Right atrium auricular region (tissue), 2 donors: ENCODE measurements at regions not wholly inside any gene's neighbourhood (a gene's known extent, or its start where the extent isn't known, plus 50 kb on each side); places are given as distances from the start of the nearest gene placed in this dataset.
"Not testable (repeated sequence)": the region's sequence is repeated elsewhere in the genome, so short reads cannot be mapped to it uniquely, and the experiment has no call there.

ENCODE experiments used
- DNase-seq: peaks from one replicate; pipeline ENCODE4 v3.0.0-alpha.2; 2019; ENCODE audit warnings: low spot score
- H3K27ac ChIP-seq, 2 donors: fragments of 200-600 bp; sonication (generic); 1 replicate in 1 of 2; 2 replicates in 1 of 2; pipeline ENCODE4 v1.5.1; 2016 to 2019
- H3K27me3 ChIP-seq, 2 donors: fragments of 200-600 bp; sonication (generic); one replicate each; pipeline versions ENCODE4 v1.5.1 to v1.6.0; 2017 to 2019
- H3K36me3 ChIP-seq: fragments of 200-600 bp; sonication (generic); one replicate; pipeline ENCODE4 v1.5.1; 2016
- H3K4me1 ChIP-seq, 2 donors: fragments of 200-600 bp; sonication (generic); one replicate each; pipeline versions ENCODE4 v1.5.1 to v1.6.0; 2017 to 2019
- H3K4me3 ChIP-seq, 2 donors: fragments of 200-600 bp; sonication (generic); 1 replicate in 1 of 2; 2 replicates in 1 of 2; pipeline ENCODE4 v1.5.1; 2017 to 2019; ENCODE audit warnings: mild to moderate bottlenecking in 1 of 2, moderate library complexity in 1 of 2
- H3K9me3 ChIP-seq, 2 donors: fragments of 200-600 bp; sonication (generic); one replicate each; pipeline ENCODE4 v1.5.1; 2019
- TF ChIP-seq, protein P1 (sequence below), 2 donors: fragments of 200-600 bp; sonication (generic); IDR thresholded peaks; one replicate each; pipeline ENCODE4 v1.5.1; 2019; ENCODE audit warnings: antibody characterized with exemption in 2 of 2

DNA sequence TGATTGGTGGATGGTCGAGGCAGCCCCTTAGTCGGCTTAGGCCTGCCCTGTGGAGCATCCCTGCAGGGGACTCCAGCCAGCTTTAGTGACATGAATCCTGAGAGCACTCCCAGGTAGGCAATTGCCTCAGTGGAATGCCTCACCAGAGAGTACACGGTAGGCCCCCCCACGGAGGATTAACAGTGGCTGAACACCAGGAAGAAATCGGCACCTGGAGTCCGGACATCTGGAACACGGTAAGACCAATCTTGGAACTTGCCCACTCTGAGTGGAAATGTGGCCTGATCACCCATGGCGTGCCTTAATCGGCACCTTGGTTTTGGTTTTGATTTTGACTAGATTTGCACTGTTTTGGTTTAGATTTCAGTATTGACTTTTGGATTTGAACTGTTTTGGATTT, 326.2 kb upstream of the NCKAP5 start:
- H3K4me3 ChIP-seq: no peak overlapping the region
- H3K36me3 ChIP-seq: no peaks in the 10 kb centered on the region
- H3K27me3 ChIP-seq: no peaks in the 10 kb centered on the region
- no peaks in the 10 kb centered on the region for H3K4me1 ChIP-seq
- TF ChIP-seq, protein P1, sequence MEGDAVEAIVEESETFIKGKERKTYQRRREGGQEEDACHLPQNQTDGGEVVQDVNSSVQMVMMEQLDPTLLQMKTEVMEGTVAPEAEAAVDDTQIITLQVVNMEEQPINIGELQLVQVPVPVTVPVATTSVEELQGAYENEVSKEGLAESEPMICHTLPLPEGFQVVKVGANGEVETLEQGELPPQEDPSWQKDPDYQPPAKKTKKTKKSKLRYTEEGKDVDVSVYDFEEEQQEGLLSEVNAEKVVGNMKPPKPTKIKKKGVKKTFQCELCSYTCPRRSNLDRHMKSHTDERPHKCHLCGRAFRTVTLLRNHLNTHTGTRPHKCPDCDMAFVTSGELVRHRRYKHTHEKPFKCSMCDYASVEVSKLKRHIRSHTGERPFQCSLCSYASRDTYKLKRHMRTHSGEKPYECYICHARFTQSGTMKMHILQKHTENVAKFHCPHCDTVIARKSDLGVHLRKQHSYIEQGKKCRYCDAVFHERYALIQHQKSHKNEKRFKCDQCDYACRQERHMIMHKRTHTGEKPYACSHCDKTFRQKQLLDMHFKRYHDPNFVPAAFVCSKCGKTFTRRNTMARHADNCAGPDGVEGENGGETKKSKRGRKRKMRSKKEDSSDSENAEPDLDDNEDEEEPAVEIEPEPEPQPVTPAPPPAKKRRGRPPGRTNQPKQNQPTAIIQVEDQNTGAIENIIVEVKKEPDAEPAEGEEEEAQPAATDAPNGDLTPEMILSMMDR (IDR thresholded peaks at IDR 0.05): no peak
- H3K27ac ChIP-seq: no peak overlapping the region
- H3K9me3 ChIP-seq: no peaks in the 10 kb centered on the region
- DNase-seq: no peak

DNA sequence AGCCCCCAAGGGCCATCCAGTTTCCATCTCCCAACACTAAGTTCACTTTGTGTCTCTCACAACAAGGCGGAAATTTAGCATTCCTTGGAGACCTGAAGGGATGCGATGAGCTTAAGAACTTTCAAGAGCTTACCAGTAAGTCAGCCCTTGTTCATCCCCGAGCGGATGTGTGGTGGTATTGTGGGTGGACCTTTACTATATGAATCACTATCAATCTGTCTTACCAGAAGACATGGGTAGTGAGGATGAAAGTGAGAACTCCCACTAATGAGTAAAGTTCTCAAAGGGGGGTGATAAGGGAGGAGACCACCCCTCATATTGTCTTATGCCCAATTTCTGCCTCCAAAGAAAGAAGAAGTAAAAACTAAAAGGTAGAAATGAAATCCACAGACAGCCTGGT, 329.6 kb upstream of the NCKAP5 start:
- not testable (repeated sequence) for H3K4me3 ChIP-seq, H3K27ac ChIP-seq, H3K27me3 ChIP-seq, H3K9me3 ChIP-seq, DNase-seq, H3K4me1 ChIP-seq, H3K36me3 ChIP-seq

DNA sequence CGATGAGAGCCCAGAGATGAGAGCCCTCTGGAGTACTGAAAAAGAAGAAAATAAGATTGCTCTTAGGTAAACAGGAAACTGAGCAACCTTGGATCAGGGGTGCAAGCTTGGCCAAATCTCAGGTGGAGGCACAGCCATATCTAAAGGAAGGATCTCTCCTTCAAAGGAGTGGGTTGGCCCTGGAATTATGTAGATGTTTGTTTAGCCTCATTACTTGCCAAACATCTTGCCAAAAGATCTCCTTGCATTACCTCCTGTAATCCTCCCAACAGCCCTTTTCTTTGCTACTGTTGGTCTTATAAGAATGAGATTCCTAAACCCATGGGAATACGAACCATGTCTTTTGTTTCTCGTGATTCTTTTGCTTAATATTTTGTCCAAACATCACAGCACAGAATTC, 332.6 kb upstream of the NCKAP5 start:
- H3K4me3 ChIP-seq: no peak overlapping the region
- TF ChIP-seq, protein P1 (IDR thresholded peaks at IDR 0.05): no peak
- H3K9me3 ChIP-seq: no peaks in the 10 kb centered on the region
- no peaks in the 10 kb centered on the region for H3K4me1 ChIP-seq
- no peak for DNase-seq
- H3K36me3 ChIP-seq: no peaks in the 10 kb centered on the region
- no peak overlapping the region for H3K27ac ChIP-seq
- no peaks in the 10 kb centered on the region for H3K27me3 ChIP-seq

DNA sequence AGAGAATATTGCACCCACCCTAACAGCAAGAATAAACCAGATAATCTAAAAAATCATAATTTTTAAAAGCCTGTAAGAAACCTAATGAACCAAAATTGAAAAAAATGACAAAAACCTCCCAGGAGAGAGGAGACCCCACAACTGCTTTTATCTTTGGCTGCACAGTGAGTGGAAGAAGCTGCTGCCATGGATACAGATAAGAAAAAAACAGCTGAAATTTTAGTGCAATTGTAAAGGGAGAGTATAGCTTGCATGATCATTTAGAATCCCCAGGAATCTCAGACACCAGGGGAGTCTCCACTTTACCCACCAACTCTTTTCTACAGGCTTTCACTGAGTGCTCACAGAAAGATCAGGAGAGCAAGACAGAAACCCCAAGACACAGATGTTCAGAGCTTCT, 338.1 kb upstream of the NCKAP5 start:
- Histone ChIP-seq H3K4me1 (no peaks in the 10 kb centered on the region), H3K27ac (no peak overlapping the region), H3K4me3 (no peak overlapping the region), H3K36me3 (no peaks in the 10 kb centered on the region), H3K27me3 (no peaks in the 10 kb centered on the region), H3K9me3 (no peaks in the 10 kb centered on the region)
- TF ChIP-seq, protein P1 (IDR thresholded peaks at IDR 0.05): no peak
- no peak for DNase-seq

DNA sequence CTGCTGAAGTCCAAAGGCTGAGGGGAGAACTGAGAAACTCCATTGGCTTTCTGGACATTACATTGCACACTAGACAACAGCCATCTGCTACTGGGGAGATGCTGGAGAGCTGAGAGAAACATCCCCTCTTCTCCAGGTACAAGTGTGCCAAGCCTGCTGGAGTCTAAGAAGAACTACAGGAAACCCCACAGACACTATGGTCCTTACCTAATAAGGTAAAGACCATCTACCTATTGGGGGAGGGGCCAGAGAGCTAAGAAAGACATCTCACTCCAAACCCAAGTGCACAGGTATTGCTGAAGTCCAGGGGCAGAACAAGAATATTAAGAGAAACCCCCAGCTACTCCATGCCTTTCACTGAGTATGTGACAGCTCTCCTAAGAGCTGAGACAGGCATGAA, 338.7 kb upstream of the NCKAP5 start:
- Histone ChIP-seq H3K4me1 (no peaks in the 10 kb centered on the region), H3K4me3 (no peak overlapping the region), H3K36me3 (no peaks in the 10 kb centered on the region), H3K9me3 (no peaks in the 10 kb centered on the region), H3K27ac (no peak overlapping the region), H3K27me3 (no peaks in the 10 kb centered on the region)
- TF ChIP-seq, protein P1 (IDR thresholded peaks at IDR 0.05): no peak
- no peak for DNase-seq

DNA sequence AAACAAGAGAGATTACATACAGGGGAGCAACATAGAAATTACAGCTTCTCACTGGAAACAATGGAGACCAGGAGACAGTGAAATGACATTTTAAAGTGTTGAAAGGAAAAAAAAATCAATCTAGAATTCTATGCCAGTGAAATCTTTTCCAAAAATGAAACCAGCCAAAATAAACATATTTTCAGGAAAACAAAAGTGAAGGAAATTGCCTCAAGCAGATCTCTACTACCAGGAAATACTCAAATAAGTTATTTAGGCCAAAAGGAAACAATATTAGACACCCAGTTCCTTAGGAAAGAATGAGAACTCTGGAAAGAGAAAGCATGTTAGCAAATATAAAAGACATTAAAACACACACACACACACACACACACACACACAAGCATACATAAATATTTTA, 339.9 kb upstream of the NCKAP5 start:
- Histone ChIP-seq H3K27ac (no peak overlapping the region), H3K4me1 (no peaks in the 10 kb centered on the region), H3K9me3 (no peaks in the 10 kb centered on the region), H3K4me3 (no peak overlapping the region), H3K36me3 (no peaks in the 10 kb centered on the region), H3K27me3 (no peaks in the 10 kb centered on the region)
- no peak for DNase-seq
- TF ChIP-seq, protein P1 (IDR thresholded peaks at IDR 0.05): no peak
